Activated CD8-positive, alpha-beta memory T cell treated with anti-CD3 and anti-CD28 coated beads, Interleukin-2, amount 50 U/mL, for 48 hours (primary cell): ENCODE measurements at regions not wholly inside any gene's neighbourhood (a gene's known extent, or its start where the extent isn't known, plus 50 kb on each side); places are given as distances from the start of the nearest gene placed in this dataset.

ENCODE experiments used
- DNase-seq: peaks from one replicate; pipeline ENCODE4 v3.0.0-alpha.2; 2020

- peak; percentile 76 for DNase-seq
Measured at GRCh38 chr12:5200278-5201087, 156.8 kb downstream of the KCNA5 start.

GRCh38 chr12:5201554-5202218, 158.0 kb downstream of the KCNA5 start:
- DNase-seq, result no peak

- DNase-seq, result no peak
Measured at GRCh38 chr12:5203274-5203673, 159.6 kb downstream of the KCNA5 start.

- no peak for DNase-seq
Measured at GRCh38 chr12:5203720-5204119, 160.0 kb downstream of the KCNA5 start.

- no peak for DNase-seq
Measured at GRCh38 chr12:5204271-5204670, 160.6 kb downstream of the KCNA5 start.

GRCh38 chr12:5204831-5205230, 161.2 kb downstream of the KCNA5 start:
- no peak for DNase-seq

- DNase-seq, result no peak
Measured at GRCh38 chr12:5206401-5207175, 162.9 kb downstream of the KCNA5 start.

GRCh38 chr12:5210179-5210922, 166.7 kb downstream of the KCNA5 start:
- DNase-seq, result no peak

- DNase-seq, result no peak
Measured at GRCh38 chr12:5210923-5211290, 167.2 kb downstream of the KCNA5 start.

GRCh38 chr12:5213336-5213735, 169.7 kb downstream of the KCNA5 start:
- DNase-seq, result no peak

- no peak for DNase-seq
Measured at GRCh38 chr12:5213990-5214389, 170.3 kb downstream of the KCNA5 start.

GRCh38 chr12:5217936-5218335, 174.3 kb downstream of the KCNA5 start:
- no peak for DNase-seq

GRCh38 chr12:5220099-5220498, 176.4 kb downstream of the KCNA5 start:
- DNase-seq, result no peak

- no peak for DNase-seq
Measured at GRCh38 chr12:5220835-5221234, 177.2 kb downstream of the KCNA5 start.

GRCh38 chr12:5222011-5222461, 178.4 kb downstream of the KCNA5 start:
- DNase-seq, result no peak

- DNase-seq, result no peak
Measured at GRCh38 chr12:5222729-5223128, 179.1 kb downstream of the KCNA5 start.

- no peak for DNase-seq
Measured at GRCh38 chr12:5223881-5224280, 180.2 kb downstream of the KCNA5 start.

- DNase-seq, result no peak
Measured at GRCh38 chr12:5226581-5226980, 182.9 kb downstream of the KCNA5 start.

GRCh38 chr12:5227708-5228373, 184.2 kb downstream of the KCNA5 start:
- no peak for DNase-seq

GRCh38 chr12:5230156-5230555, 186.5 kb downstream of the KCNA5 start:
- DNase-seq, result no peak

GRCh38 chr12:5230861-5231260, 187.2 kb downstream of the KCNA5 start:
- DNase-seq, result no peak

- DNase-seq, result no peak
Measured at GRCh38 chr12:5232291-5232690, 188.6 kb downstream of the KCNA5 start.
